ENCODE measurements at regions not wholly inside any gene's neighbourhood (a gene's known extent, or its start where the extent isn't known, plus 50 kb on each side); places are given as distances from the start of the nearest gene placed in this dataset.

- DNase-seq: no peak
- Mint-ChIP-seq H3K27me3 (ENCODE audit: low read depth) (peaks cover 4% of the 10 kb centered on the region; the same call in 1 of the 2 replicates), H3K36me3 (ENCODE audit: insufficient read depth in 1 of 3, low read depth in 3 of 3) (peaks cover 1 to 4% (median 2%) of the 10 kb centered on the region in 3 experiments; a peak in 3 of 7 replicates), H3K4me3 (no peak overlapping the region), H3K27ac (no peak overlapping the region; a peak in 1 of 7 replicates), H3K9me3 (peaks cover 14 to 15% of the 10 kb centered on the region in 2 experiments), H3K4me1 (peaks cover 10 to 12% of the 10 kb centered on the region in 2 experiments)
- Histone ChIP-seq H3K56ac (ENCODE audit: insufficient read length, low read depth, low read length) (no peak overlapping the region), H2BK20ac (ENCODE audit: low read depth, low read length, poor library complexity, severe bottlenecking) (no peak overlapping the region), H4K20me1 (ENCODE audit: control insufficient read depth, insufficient read depth, insufficient read length) (no peaks in the 10 kb centered on the region), H3K4me2 (ENCODE audit: insufficient read depth, insufficient read length, low read length) (no peak overlapping the region), H2BK120ac (ENCODE audit: low read depth, low read length, poor library complexity, severe bottlenecking) (no peak overlapping the region), H3K14ac (ENCODE audit: insufficient read depth, low read length) (no peak overlapping the region), H3K9ac (ENCODE audit: extremely low read depth, insufficient read length, low read length) (no peak overlapping the region), H2AK5ac (ENCODE audit: insufficient read length, low read length) (no peak overlapping the region), H3K27ac (ENCODE audit: insufficient read length, low read depth, low read length) (no peak overlapping the region), H3K4me1 (ENCODE audit: insufficient read depth, low read length) (no peaks in the 10 kb centered on the region), H2BK5ac (ENCODE audit: insufficient read length, low read length) (no peak overlapping the region), H3T11ph (ENCODE audit: low read length) (no peak overlapping the region), H4K8ac (replicated peaks; ENCODE audit: insufficient read length, low read depth, low read length) (no peak overlapping the region), H3K23ac (ENCODE audit: insufficient read length, low read depth, low read length) (no peak overlapping the region), H4K91ac (ENCODE audit: insufficient read length, low read depth, low read length) (no peak overlapping the region), H3K23me2 (ENCODE audit: insufficient read length, low read depth, low read length, poor library complexity, severe bottlenecking) (no peaks in the 10 kb centered on the region), H3K4ac (ENCODE audit: low read depth, low read length) (no peak overlapping the region), H2BK12ac (ENCODE audit: insufficient read length, low read depth, low read length) (no peak overlapping the region), H3K79me1 (ENCODE audit: insufficient read depth, low read depth, low read length, poor library complexity, severe bottlenecking) (no peaks in the 10 kb centered on the region), H3K18ac (ENCODE audit: insufficient read length, low read depth, low read length) (no peak overlapping the region), H2BK15ac (ENCODE audit: low read depth, low read length) (no peak overlapping the region), H3K79me2 (ENCODE audit: insufficient read depth, low read length) (no peaks in the 10 kb centered on the region), H2AFZ (ENCODE audit: low read length) (no peak overlapping the region), H4K5ac (ENCODE audit: insufficient read length, low read depth, low read length) (no peak overlapping the region), H3K9me3 (ENCODE audit: control insufficient read depth, low read depth, low read length) (no peaks in the 10 kb centered on the region), H3K27me3 (ENCODE audit: insufficient read depth, low read length) (no peaks in the 10 kb centered on the region)
- TF ChIP-seq CTCF (conservative IDR thresholded peaks at IDR 0.05): no peak
- WGBS (ENCODE audit: extremely low coverage, insufficient read length, low lambda C conversion rate): no CpG with 5 or more reads among the region's 6 CpGs
These were observed 56.9 kb downstream of the FOS start for GRCh38 chr14:75335571-75335970.

Measured in H9 (cell line).